Nephron (organoid): ENCODE measurements at regions not wholly inside any gene's neighbourhood (a gene's known extent, or its start where the extent isn't known, plus 50 kb on each side); places are given as distances from the start of the nearest gene placed in this dataset.
A peak's percentile ranks its signal among the peaks of the same experiment; 100 is the strongest.
"Not testable (repeated sequence)": the region's sequence is repeated elsewhere in the genome, so short reads cannot be mapped to it uniquely, and the experiment has no call there.

Experiments
- H3K27ac Mint-ChIP-seq, 3 experiments: 2 replicates each; pipeline ENCODE4 v1.8.0; 2020; ENCODE audit warnings: mixed read lengths in 3 of 3, mild to moderate bottlenecking in 2 of 3, moderate library complexity in 1 of 3
- H3K27me3 Mint-ChIP-seq: 2 replicates; pipeline ENCODE4 v1.8.0; 2021; ENCODE audit warnings: low read depth, mild to moderate bottlenecking, moderate library complexity, mixed read lengths
- H3K36me3 Mint-ChIP-seq: 2 replicates; pipeline ENCODE4 v1.8.0; 2020; ENCODE audit warnings: low read depth, mixed read lengths
- H3K4me1 Mint-ChIP-seq: 2 replicates; pipeline ENCODE4 v1.8.0; 2020; ENCODE audit warnings: mixed read lengths
- H3K4me3 Mint-ChIP-seq, 3 experiments: 2 replicates each; pipeline ENCODE4 v1.8.0; 2020; ENCODE audit warnings: mild to moderate bottlenecking in 3 of 3, mixed read lengths in 3 of 3, moderate library complexity in 2 of 3
- H3K9me3 Mint-ChIP-seq: 2 replicates; pipeline ENCODE4 v1.8.0; 2020; ENCODE audit warnings: mixed read lengths
- TF ChIP-seq, protein P1 (sequence below), 3 experiments: fragments of 200-600 bp; sonication (generic); IDR thresholded peaks; one replicate each; pipeline ENCODE4 v1.5.0; 2021; ENCODE audit warnings: antibody characterized with exemption in 3 of 3; ENCODE audit not compliant: unreplicated experiment in 3 of 3

DNA sequence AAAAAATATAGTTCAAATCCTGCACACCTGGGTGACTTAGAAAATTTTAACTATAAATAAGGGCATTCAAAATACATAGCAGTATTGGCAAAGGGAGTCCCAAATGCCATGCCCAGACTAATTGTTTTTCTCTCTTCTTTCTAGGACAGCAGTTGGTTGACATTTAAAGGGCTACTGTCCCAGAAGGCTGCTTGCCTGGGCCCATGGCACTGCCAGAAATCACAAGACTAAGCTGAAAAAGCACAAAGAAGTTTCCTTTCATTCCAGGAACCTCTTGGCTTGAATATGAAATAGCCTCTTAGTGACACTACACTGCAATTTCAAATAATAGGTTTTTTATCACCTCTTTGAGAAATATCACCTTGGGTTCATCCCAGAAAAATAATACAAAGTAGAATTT is 388.9 kb upstream of the TRPC7 start:
- TF ChIP-seq, protein P1, sequence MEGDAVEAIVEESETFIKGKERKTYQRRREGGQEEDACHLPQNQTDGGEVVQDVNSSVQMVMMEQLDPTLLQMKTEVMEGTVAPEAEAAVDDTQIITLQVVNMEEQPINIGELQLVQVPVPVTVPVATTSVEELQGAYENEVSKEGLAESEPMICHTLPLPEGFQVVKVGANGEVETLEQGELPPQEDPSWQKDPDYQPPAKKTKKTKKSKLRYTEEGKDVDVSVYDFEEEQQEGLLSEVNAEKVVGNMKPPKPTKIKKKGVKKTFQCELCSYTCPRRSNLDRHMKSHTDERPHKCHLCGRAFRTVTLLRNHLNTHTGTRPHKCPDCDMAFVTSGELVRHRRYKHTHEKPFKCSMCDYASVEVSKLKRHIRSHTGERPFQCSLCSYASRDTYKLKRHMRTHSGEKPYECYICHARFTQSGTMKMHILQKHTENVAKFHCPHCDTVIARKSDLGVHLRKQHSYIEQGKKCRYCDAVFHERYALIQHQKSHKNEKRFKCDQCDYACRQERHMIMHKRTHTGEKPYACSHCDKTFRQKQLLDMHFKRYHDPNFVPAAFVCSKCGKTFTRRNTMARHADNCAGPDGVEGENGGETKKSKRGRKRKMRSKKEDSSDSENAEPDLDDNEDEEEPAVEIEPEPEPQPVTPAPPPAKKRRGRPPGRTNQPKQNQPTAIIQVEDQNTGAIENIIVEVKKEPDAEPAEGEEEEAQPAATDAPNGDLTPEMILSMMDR (IDR thresholded peaks at IDR 0.05; ENCODE audit: unreplicated experiment in 3 of 3), result no peak

DNA sequence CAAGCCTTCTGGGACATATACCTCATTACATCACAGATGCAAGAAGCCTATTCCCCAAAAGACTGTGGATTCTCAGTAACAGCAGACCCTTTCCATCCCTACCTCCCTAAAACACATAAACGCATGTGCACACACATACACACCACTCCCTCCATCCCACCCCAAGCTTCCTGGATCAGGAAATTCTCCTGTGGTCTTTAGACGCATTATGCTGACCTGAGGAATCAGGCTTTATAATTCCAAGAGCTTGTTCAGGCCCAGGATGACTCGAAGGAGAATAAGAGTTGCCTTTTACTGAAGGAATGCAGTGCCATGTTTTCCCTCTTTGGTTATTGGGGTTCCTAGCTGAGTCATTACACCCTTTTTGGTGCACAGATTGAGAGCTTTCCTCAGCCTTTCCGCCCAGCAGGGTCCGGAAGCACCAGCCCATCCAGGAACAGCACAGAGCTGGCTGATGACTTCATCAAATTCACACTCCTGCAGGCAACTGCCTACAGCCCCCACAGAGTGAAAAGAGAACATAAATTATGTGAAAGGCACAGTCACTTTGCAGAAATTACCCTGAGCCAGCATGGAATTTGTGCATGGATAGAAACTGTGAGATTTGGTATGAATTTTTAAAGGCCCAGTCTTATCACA is 385.0 kb upstream of the TRPC7 start:
- TF ChIP-seq, protein P1 (IDR thresholded peaks at IDR 0.05; ENCODE audit: unreplicated experiment in 3 of 3), result no peak
- peaks cover 11% of the 10 kb centered on the region for H3K9me3 Mint-ChIP-seq
- H3K4me3 Mint-ChIP-seq, result no peak overlapping the region
- no peaks in the 10 kb centered on the region for H3K36me3 Mint-ChIP-seq
- H3K27ac Mint-ChIP-seq, result peak overlapping the region in 1 of 3 experiments; percentile 46
- H3K4me1 Mint-ChIP-seq, result no peaks in the 10 kb centered on the region
- H3K27me3 Mint-ChIP-seq, result peaks cover 5% of the 10 kb centered on the region

More for the DNA sequence above, 388.9 kb upstream of the TRPC7 start:
- Mint-ChIP-seq H3K9me3 (peaks cover 2% of the 10 kb centered on the region), H3K4me3 (no peak overlapping the region), H3K27me3 (peaks cover 10% of the 10 kb centered on the region), H3K4me1 (no peaks in the 10 kb centered on the region), H3K27ac (no peak overlapping the region), H3K36me3 (no peaks in the 10 kb centered on the region)

DNA sequence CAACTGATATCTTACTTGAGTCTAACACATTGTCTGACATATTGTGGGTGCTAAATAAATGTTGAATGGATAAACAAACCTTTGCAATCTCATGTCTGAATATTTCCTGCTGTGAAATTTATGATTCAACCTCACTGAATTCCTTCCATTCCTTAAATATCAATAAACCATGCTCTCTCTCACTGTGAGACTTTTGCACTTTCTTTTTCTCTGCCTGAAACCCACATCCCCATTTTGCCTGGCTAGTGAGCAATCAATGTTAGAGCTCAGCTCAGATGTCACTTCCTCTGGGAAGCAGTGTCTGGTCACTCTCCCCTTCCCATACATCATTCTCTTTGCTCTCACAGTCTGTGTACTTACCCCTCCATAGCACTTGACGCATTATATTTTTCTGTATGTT is 383.7 kb upstream of the TRPC7 start:
- H3K27ac Mint-ChIP-seq, result no peak overlapping the region
- TF ChIP-seq, protein P1 (IDR thresholded peaks at IDR 0.05; ENCODE audit: unreplicated experiment in 3 of 3), result no peak

DNA sequence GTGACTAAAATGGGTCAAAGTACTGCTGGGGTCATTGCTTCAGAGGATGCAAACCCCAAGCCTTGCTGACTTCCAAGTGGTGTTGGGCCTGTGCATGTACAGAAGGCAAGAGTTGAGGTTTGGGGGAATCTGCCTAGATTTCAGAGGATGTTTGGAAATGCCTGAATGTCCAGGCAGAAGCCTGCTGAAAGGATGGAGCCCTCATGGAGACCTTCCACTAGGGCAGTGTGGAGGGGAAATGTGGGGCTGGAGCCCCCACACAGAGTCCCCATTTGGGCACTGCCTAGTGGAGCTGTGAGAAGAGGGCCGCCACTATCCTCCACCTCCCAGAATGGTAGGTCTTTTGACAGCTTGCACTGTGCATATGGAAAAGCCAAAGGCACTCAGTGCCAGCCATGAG is 377.7 kb upstream of the TRPC7 start:
- TF ChIP-seq, protein P1 (IDR thresholded peaks at IDR 0.05; ENCODE audit: unreplicated experiment in 3 of 3), result no peak
- H3K27me3 Mint-ChIP-seq, result peaks cover 7% of the 10 kb centered on the region

More for the DNA sequence above, 383.7 kb upstream of the TRPC7 start:
- no peaks in the 10 kb centered on the region for H3K36me3 Mint-ChIP-seq
- no peak overlapping the region for H3K4me3 Mint-ChIP-seq
- H3K4me1 Mint-ChIP-seq, result no peaks in the 10 kb centered on the region
- peaks cover 5% of the 10 kb centered on the region for H3K27me3 Mint-ChIP-seq
- H3K9me3 Mint-ChIP-seq, result peaks cover 15% of the 10 kb centered on the region

GRCh38 chr5:136740228-136740627 is 374.9 kb upstream of the TRPC7 start:
- Mint-ChIP-seq H3K9me3 (peaks cover 22% of the 10 kb centered on the region), H3K4me3 (no peak overlapping the region), H3K27ac (no peak overlapping the region), H3K27me3 (peaks cover 16% of the 10 kb centered on the region), H3K4me1 (peaks cover 9% of the 10 kb centered on the region), H3K36me3 (peaks cover 9% of the 10 kb centered on the region)
- TF ChIP-seq, protein P1 (IDR thresholded peaks at IDR 0.05; ENCODE audit: unreplicated experiment in 3 of 3), result no peak

More for the DNA sequence above, 377.7 kb upstream of the TRPC7 start:
- Mint-ChIP-seq H3K27ac (no peak overlapping the region), H3K36me3 (peaks cover 9% of the 10 kb centered on the region), H3K4me3 (no peak overlapping the region), H3K4me1 (no peaks in the 10 kb centered on the region), H3K9me3 (peaks cover 31% of the 10 kb centered on the region)

- H3K4me1 Mint-ChIP-seq, H3K27ac Mint-ChIP-seq, H3K4me3 Mint-ChIP-seq, H3K36me3 Mint-ChIP-seq: not testable (repeated sequence)
- Mint-ChIP-seq H3K9me3 (peaks cover 19% of the 10 kb centered on the region), H3K27me3 (peaks cover 16% of the 10 kb centered on the region)
Measured at GRCh38 chr5:136739271-136739670, 373.9 kb upstream of the TRPC7 start.
